HL-60/S4 (cell line): ENCODE measurements at regions not wholly inside any gene's neighbourhood (a gene's known extent, or its start where the extent isn't known, plus 50 kb on each side); places are given as distances from the start of the nearest gene placed in this dataset.
"Not testable (repeated sequence)": the region's sequence is repeated elsewhere in the genome, so short reads cannot be mapped to it uniquely, and the experiment has no call there.

Source experiments
- in situ Hi-C: fragments of 300-500 bp; cut with MboI; formaldehyde crosslinking; loops from 2 replicates; pipeline ENCODE4 v1.14.3; 2022; ENCODE audit warnings: low sequenced_read_pairs

- in situ Hi-C loops: no loop called here
Measured at GRCh38 chr1:198423673-198424072, 116.8 kb downstream of the ATP6V1G3 start.

- in situ Hi-C loops: no loop called here
Measured at GRCh38 chr1:198417039-198417438, 123.4 kb downstream of the ATP6V1G3 start.

- in situ Hi-C loops: no loop called here
Measured at GRCh38 chr1:198416296-198416695, 124.2 kb downstream of the ATP6V1G3 start.

- in situ Hi-C loops: no loop called here
Measured at GRCh38 chr1:198411240-198411639, 129.2 kb downstream of the ATP6V1G3 start.

GRCh38 chr1:198408716-198409115 lies 131.8 kb downstream of the ATP6V1G3 start:
- in situ Hi-C loops: no loop called here

GRCh38 chr1:198404632-198405031 lies 135.8 kb downstream of the ATP6V1G3 start:
- in situ Hi-C loops: not testable (repeated sequence)

GRCh38 chr1:198400063-198400462 lies 140.4 kb downstream of the ATP6V1G3 start:
- in situ Hi-C loops: no loop called here

GRCh38 chr1:198399452-198399851 lies 141.0 kb downstream of the ATP6V1G3 start:
- in situ Hi-C loops: no loop called here

GRCh38 chr1:198397208-198397808 lies 143.2 kb downstream of the ATP6V1G3 start:
- in situ Hi-C loops: no loop called here

GRCh38 chr1:198391393-198392020 lies 149.0 kb downstream of the ATP6V1G3 start:
- in situ Hi-C loops: no loop called here

GRCh38 chr1:198387587-198387986 lies 152.9 kb downstream of the ATP6V1G3 start:
- in situ Hi-C loops: no loop called here

GRCh38 chr1:198380275-198380674 lies 160.2 kb downstream of the ATP6V1G3 start:
- in situ Hi-C loops: no loop called here

- in situ Hi-C loops: no loop called here
Measured at GRCh38 chr1:198377702-198378101, 162.8 kb downstream of the ATP6V1G3 start.

- in situ Hi-C loops: no loop called here
Measured at GRCh38 chr1:198374288-198374687, 166.2 kb downstream of the ATP6V1G3 start.

- in situ Hi-C loops: no loop called here
Measured at GRCh38 chr1:198373376-198373775, 167.1 kb downstream of the ATP6V1G3 start.
